CD8-positive, alpha-beta memory T cell (primary cell): ENCODE measurements at regions not wholly inside any gene's neighbourhood (a gene's known extent, or its start where the extent isn't known, plus 50 kb on each side); places are given as distances from the start of the nearest gene placed in this dataset.

Experiments used
- CTCF ChIA-PET: fragments of 350-600 bp; sonication (Branson Sonifier 250); formaldehyde crosslinking; loops from one replicate; lab custom pipeline; 2021; ENCODE audit warnings: antibody characterized with exemption; lab: Charles Lee
- POLR2A ChIA-PET: fragments of 350-600 bp; sonication (Branson Sonifier 250); formaldehyde crosslinking; loops from one replicate; lab custom pipeline; 2021; ENCODE audit warnings: antibody characterized with exemption; lab: Charles Lee
- DNase-seq, 5 donors: peaks; one replicate each; pipeline versions ENCODE4 v3.0.0 to v3.0.0-alpha.2; 2020 to 2022; ENCODE audit warnings: mixed read lengths in 1 of 5
- H3K27ac ChIP-seq: one replicate; pipeline ENCODE4 v1.7.0; 2013; ENCODE audit warnings: low read depth, mild to moderate bottlenecking, low read length, moderate library complexity
- H3K27me3 ChIP-seq: 2 replicates; pipeline ENCODE4 v1.7.0; 2013; ENCODE audit warnings: low read length, mild to moderate bottlenecking; ENCODE audit not compliant: insufficient read depth, poor library complexity, severe bottlenecking
- H3K36me3 ChIP-seq: 2 replicates; pipeline ENCODE4 v1.7.0; 2013; ENCODE audit warnings: mild to moderate bottlenecking, low read length, moderate library complexity; ENCODE audit not compliant: insufficient read depth
- H3K4me1 ChIP-seq: 2 replicates; pipeline ENCODE4 v1.7.0; 2013; ENCODE audit warnings: mild to moderate bottlenecking, low read length, moderate library complexity; ENCODE audit not compliant: insufficient read depth
- H3K4me3 ChIP-seq: 2 replicates; pipeline ENCODE4 v1.7.0; 2013; ENCODE audit warnings: mild to moderate bottlenecking, low read length
- H3K9me3 ChIP-seq: 2 replicates; pipeline ENCODE4 v1.7.0; 2013; ENCODE audit warnings: mild to moderate bottlenecking, low read length
- H3K27ac Mint-ChIP-seq, 8 donors: one replicate each; pipeline ENCODE4 v1.8.0; 2020 to 2021; ENCODE audit warnings: mixed read lengths in 8 of 8, mild to moderate bottlenecking in 6 of 8, inconsistent platforms in 3 of 8, moderate library complexity in 3 of 8
- H3K27me3 Mint-ChIP-seq, 2 donors: one replicate each; pipeline ENCODE4 v1.8.0; 2020 to 2021; ENCODE audit warnings: mixed read lengths in 2 of 2, mild to moderate bottlenecking in 1 of 2, moderate library complexity in 1 of 2
- H3K36me3 Mint-ChIP-seq, 3 donors: one replicate each; pipeline ENCODE4 v1.8.0; 2020 to 2021; ENCODE audit warnings: mixed read lengths in 3 of 3, inconsistent platforms in 1 of 3, mild to moderate bottlenecking in 1 of 3
- H3K4me1 Mint-ChIP-seq, 3 donors: one replicate each; pipeline ENCODE4 v1.8.0; 2020 to 2021; ENCODE audit warnings: mixed read lengths in 3 of 3, inconsistent platforms in 1 of 3, mild to moderate bottlenecking in 1 of 3
- H3K4me3 Mint-ChIP-seq, 7 donors: one replicate each; pipeline ENCODE4 v1.8.0; 2020 to 2021; ENCODE audit warnings: mixed read lengths in 7 of 7, mild to moderate bottlenecking in 6 of 7, moderate library complexity in 4 of 7, inconsistent platforms in 2 of 7
- H3K9me3 Mint-ChIP-seq, 5 donors: one replicate each; pipeline ENCODE4 v1.8.0; 2020 to 2022; ENCODE audit warnings: mixed read lengths in 5 of 5, mild to moderate bottlenecking in 3 of 5, moderate library complexity in 2 of 5, inconsistent platforms in 1 of 5

DNA sequence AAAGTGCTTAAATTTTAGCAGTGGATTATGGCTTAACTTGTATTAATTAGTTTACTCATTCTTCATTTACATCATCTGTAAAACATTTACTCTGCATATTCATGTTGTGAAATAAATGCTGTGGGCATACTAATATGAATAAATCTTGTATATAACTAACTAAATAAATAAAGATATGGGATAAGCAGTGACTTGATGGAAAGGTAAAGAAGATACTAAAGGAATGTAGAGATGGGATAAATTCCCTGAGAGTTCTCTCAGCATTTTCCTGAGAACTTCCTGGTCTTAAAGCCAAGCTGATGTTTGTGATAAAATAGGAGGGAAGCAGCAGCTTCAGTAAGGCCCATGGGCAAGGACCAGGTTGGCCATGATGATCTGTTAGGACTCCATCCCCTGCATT, 652.1 kb downstream of the RNF144B start:
- H3K4me3 ChIP-seq: no peak overlapping the region
- ChIA-PET CTCF (no interaction called here), POLR2A (no interaction called here)
- no peak for DNase-seq
- H3K4me1 Mint-ChIP-seq: no peaks in the 10 kb centered on the region
- H3K4me1 ChIP-seq: no peaks in the 10 kb centered on the region
- no peaks in the 10 kb centered on the region for H3K9me3 ChIP-seq
- H3K4me3 Mint-ChIP-seq: no peak overlapping the region
- no peak overlapping the region for H3K27ac Mint-ChIP-seq
- no peaks in the 10 kb centered on the region for H3K36me3 Mint-ChIP-seq
- no peak overlapping the region for H3K27ac ChIP-seq
- no peaks in the 10 kb centered on the region for H3K27me3 ChIP-seq
- peaks cover 0 to 5% (median 3%) of the 10 kb centered on the region in 5 donors for H3K9me3 Mint-ChIP-seq
- H3K27me3 Mint-ChIP-seq: no peaks in the 10 kb centered on the region
- H3K36me3 ChIP-seq: no peaks in the 10 kb centered on the region

DNA sequence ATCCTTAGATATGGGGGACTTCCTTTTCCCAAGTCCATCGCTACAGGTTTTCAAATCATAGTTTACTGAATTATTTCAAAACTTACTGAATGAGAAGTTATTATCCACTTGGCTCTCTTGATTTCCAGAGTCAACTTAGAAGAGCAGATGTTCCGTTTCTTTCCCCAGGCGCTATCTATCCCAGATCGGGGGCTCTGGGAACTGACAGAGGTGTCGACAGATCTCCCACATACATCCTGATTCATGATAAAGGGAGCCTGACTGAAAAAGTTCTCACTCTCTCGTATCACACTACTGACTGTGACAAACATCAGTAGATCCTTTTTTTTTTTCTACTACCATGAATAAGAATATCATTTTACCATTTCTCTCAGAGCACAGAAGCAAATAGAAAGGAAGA, 654.8 kb downstream of the RNF144B start:
- Histone ChIP-seq H3K4me3 (no peak overlapping the region), H3K9me3 (no peaks in the 10 kb centered on the region), H3K36me3 (no peaks in the 10 kb centered on the region), H3K4me1 (no peaks in the 10 kb centered on the region), H3K27me3 (no peaks in the 10 kb centered on the region), H3K27ac (no peak overlapping the region)
- ChIA-PET CTCF (no interaction called here), POLR2A (no interaction called here)
- DNase-seq: no peak
- Mint-ChIP-seq H3K9me3 (peaks cover 0 to 8% (median 5%) of the 10 kb centered on the region in 5 donors), H3K4me3 (no peak overlapping the region), H3K27me3 (no peaks in the 10 kb centered on the region), H3K27ac (no peak overlapping the region), H3K36me3 (no peaks in the 10 kb centered on the region), H3K4me1 (no peaks in the 10 kb centered on the region)

DNA sequence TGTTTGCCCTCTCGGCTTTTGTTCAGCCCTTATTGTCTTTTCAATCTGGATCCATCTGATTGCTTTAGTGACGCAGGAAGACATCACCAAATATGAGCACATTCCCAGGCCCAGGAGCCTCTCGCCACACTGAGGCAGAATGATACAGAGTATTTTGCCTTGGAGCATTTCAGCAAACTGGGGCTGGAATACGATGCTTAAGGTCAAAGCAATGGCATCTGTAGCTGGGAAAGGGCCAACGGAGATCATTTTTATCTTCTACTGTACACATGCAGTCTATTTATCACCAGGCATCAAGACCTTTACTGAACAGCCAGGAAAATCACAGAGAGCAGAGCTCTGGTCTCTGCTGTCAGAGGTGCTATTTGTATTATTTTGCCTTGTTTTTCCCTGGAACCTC, 655.3 kb downstream of the RNF144B start:
- DNase-seq: no peak
- Mint-ChIP-seq H3K4me1 (no peaks in the 10 kb centered on the region), H3K4me3 (no peak overlapping the region), H3K36me3 (no peaks in the 10 kb centered on the region), H3K27me3 (no peaks in the 10 kb centered on the region), H3K27ac (no peak overlapping the region), H3K9me3 (peaks cover 0 to 6% (median 4%) of the 10 kb centered on the region in 5 donors)
- no peaks in the 10 kb centered on the region for H3K27me3 ChIP-seq
- no peaks in the 10 kb centered on the region for H3K9me3 ChIP-seq
- H3K36me3 ChIP-seq: no peaks in the 10 kb centered on the region
- no peak overlapping the region for H3K27ac ChIP-seq
- ChIA-PET CTCF (no interaction called here), POLR2A (no interaction called here)
- no peaks in the 10 kb centered on the region for H3K4me1 ChIP-seq
- no peak overlapping the region for H3K4me3 ChIP-seq

DNA sequence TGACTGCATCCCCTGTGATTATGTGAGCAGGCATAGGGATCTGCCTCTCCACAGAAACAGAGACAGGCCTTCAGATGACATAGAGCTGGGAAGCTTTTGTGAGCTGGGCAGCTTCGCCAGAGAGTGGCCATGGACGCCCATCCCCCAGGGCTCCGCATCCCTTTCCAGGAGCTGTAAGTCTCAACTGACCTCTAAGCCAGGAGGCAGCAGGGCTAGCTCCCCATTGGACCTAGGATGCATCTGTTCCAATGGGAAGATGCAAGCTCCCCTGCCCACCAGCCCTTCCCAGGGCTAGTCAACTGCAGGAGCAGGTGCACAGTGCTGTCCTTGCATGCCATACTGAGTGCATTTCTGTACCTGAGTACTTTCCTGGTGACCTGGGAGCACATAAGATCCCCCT, 663.6 kb downstream of the RNF144B start:
- no peak overlapping the region for H3K4me3 ChIP-seq
- H3K4me1 ChIP-seq: no peaks in the 10 kb centered on the region
- ChIA-PET POLR2A (no interaction called here), CTCF (no interaction called here)
- no peaks in the 10 kb centered on the region for H3K27me3 ChIP-seq
- H3K4me1 Mint-ChIP-seq: no peaks in the 10 kb centered on the region
- no peak for DNase-seq
- no peaks in the 10 kb centered on the region for H3K36me3 ChIP-seq
- H3K27ac Mint-ChIP-seq: no peak overlapping the region
- H3K9me3 ChIP-seq: no peaks in the 10 kb centered on the region
- H3K4me3 Mint-ChIP-seq: no peak overlapping the region
- no peaks in the 10 kb centered on the region for H3K27me3 Mint-ChIP-seq
- H3K27ac ChIP-seq: no peak overlapping the region
- peaks cover 3 to 38% (median 11%) of the 10 kb centered on the region in 5 donors for H3K9me3 Mint-ChIP-seq
- H3K36me3 Mint-ChIP-seq: no peaks in the 10 kb centered on the region

DNA sequence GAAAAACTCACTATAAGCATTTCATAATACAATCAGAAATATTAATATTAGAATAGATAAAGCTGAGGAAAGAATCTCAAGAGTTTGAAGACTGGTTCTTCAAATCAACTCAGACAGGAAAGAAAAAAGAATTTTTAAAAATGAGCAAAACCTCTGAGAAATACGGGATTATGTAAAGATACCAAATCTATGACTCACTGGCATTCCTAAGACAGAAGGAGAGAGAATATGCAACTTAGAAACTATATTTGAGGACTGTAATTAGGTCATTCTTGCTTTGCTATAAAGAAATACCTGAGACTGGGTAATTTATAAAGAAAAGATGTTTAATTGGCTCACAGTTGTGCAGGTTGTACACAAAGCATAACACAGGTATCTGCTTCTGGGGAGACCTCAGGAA, 665.1 kb downstream of the RNF144B start:
- Mint-ChIP-seq H3K4me1 (no peaks in the 10 kb centered on the region), H3K4me3 (no peak overlapping the region), H3K36me3 (no peaks in the 10 kb centered on the region), H3K27ac (no peak overlapping the region), H3K9me3 (peaks cover 3 to 39% (median 13%) of the 10 kb centered on the region in 5 donors), H3K27me3 (no peaks in the 10 kb centered on the region)
- Histone ChIP-seq H3K27me3 (no peaks in the 10 kb centered on the region), H3K9me3 (no peaks in the 10 kb centered on the region), H3K4me3 (no peak overlapping the region), H3K27ac (no peak overlapping the region), H3K36me3 (no peaks in the 10 kb centered on the region), H3K4me1 (no peaks in the 10 kb centered on the region)
- ChIA-PET POLR2A (no interaction called here), CTCF (no interaction called here)
- no peak for DNase-seq

DNA sequence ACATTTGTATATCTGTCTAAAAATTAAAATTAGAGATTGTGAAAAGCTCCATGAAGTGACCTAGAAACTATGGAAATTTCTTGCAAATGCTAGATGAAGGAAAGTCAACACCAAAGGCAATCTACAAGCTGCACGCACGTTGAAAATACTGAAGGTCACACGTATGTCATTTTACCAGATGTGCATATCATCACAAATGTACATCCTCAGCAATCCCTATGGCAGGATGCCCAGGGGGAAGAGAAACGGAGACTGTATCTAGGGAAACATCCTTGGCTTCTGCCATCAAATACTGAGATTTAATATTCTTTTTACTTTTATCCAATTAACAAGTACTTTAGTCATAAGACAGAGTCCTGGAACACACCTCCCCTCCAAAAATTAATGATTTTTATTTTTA, 672.0 kb downstream of the RNF144B start:
- Mint-ChIP-seq H3K36me3 (no peaks in the 10 kb centered on the region), H3K4me3 (no peak overlapping the region), H3K9me3 (peaks cover 2 to 27% (median 6%) of the 10 kb centered on the region in 5 donors), H3K4me1 (no peaks in the 10 kb centered on the region), H3K27me3 (no peaks in the 10 kb centered on the region), H3K27ac (no peak overlapping the region)
- Histone ChIP-seq H3K27me3 (no peaks in the 10 kb centered on the region), H3K27ac (no peak overlapping the region), H3K9me3 (no peaks in the 10 kb centered on the region), H3K36me3 (no peaks in the 10 kb centered on the region), H3K4me3 (no peak overlapping the region), H3K4me1 (no peaks in the 10 kb centered on the region)
- ChIA-PET CTCF (no interaction called here), POLR2A (no interaction called here)
- DNase-seq: no peak

DNA sequence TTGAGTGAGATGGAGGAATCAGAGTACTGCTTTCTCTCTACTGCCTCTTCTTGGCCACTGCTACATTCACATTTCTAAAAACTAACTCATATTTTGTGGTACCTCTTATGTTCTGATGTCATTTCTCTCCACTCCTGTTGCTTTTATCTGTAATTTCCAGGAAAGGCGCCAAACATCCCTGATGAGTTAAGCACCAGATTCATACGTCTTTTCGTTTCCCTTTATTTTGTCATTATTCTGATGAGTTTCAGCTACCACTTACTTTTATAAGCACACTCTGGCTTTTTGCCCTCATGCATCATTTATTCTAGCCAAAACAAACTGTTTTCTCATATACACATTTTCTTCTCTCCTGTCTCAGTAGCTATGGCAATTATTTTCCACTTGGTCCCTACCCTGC, 680.0 kb downstream of the RNF144B start:
- H3K4me3 Mint-ChIP-seq: no peak overlapping the region
- no peaks in the 10 kb centered on the region for H3K9me3 ChIP-seq
- peaks cover 5 to 16% (median 10%) of the 10 kb centered on the region in 5 donors for H3K9me3 Mint-ChIP-seq
- no peak for DNase-seq
- no peaks in the 10 kb centered on the region for H3K27me3 ChIP-seq
- H3K4me1 ChIP-seq: no peaks in the 10 kb centered on the region
- no peaks in the 10 kb centered on the region for H3K4me1 Mint-ChIP-seq
- H3K27ac ChIP-seq: no peak overlapping the region
- no peaks in the 10 kb centered on the region for H3K36me3 ChIP-seq
- H3K27ac Mint-ChIP-seq: no peak overlapping the region
- ChIA-PET POLR2A (no interaction called here), CTCF (no interaction called here)
- no peak overlapping the region for H3K4me3 ChIP-seq
- H3K27me3 Mint-ChIP-seq: no peaks in the 10 kb centered on the region
- no peaks in the 10 kb centered on the region for H3K36me3 Mint-ChIP-seq

DNA sequence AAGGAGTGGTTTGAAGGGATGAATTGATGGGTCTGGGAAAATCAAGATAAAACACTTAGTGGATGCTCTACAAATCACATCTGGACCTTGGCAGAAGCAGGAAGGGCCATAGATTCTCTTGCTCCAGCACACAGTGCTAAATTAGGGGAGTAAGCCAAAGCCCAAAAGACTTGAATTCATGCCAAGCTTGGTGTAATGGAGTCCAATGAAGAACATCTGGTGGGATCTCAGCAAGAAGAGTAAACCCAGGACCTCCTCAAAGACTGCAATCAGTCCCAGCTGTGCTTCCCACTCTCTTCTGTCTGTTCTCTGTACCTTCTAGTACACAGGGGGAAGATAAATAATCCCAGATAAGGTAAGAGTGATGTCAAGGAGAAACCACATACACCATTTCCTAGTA, 683.4 kb downstream of the RNF144B start:
- CTCF ChIA-PET: no interaction called here
- H3K4me1 ChIP-seq: no peaks in the 10 kb centered on the region
- H3K9me3 Mint-ChIP-seq: peaks cover 13 to 27% (median 15%) of the 10 kb centered on the region in 5 donors
- H3K4me3 Mint-ChIP-seq: no peak overlapping the region
- H3K27me3 Mint-ChIP-seq: no peaks in the 10 kb centered on the region
- H3K4me3 ChIP-seq: no peak overlapping the region
- no peaks in the 10 kb centered on the region for H3K36me3 Mint-ChIP-seq
- H3K27ac Mint-ChIP-seq: no peak overlapping the region
- H3K27me3 ChIP-seq: no peaks in the 10 kb centered on the region
- no peaks in the 10 kb centered on the region for H3K9me3 ChIP-seq
- H3K27ac ChIP-seq: no peak overlapping the region
- H3K36me3 ChIP-seq: no peaks in the 10 kb centered on the region
- POLR2A ChIA-PET: no interaction called here
- no peak for DNase-seq
- no peaks in the 10 kb centered on the region for H3K4me1 Mint-ChIP-seq

DNA sequence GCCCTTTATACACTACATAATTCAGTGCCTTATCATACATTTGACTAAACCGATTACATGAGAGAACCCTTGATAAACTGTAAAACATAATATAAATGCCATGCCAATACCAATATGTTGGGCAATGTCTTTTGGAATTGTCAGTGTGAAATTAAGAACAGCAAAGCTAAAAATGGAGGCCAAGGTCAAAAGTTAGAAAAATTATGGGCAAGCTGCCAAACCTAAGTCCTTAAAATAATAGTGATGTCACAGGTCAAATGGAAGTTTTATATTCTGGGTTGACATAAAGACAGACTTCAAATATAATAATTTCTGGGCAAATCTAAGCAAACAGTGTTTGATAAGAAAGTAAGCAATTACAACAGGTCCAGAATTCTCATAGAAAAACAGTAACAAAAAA, 696.7 kb downstream of the RNF144B start:
- Histone ChIP-seq H3K4me1 (no peaks in the 10 kb centered on the region), H3K9me3 (no peaks in the 10 kb centered on the region), H3K27ac (no peak overlapping the region), H3K36me3 (no peaks in the 10 kb centered on the region), H3K4me3 (no peak overlapping the region), H3K27me3 (no peaks in the 10 kb centered on the region)
- CTCF ChIA-PET: no interaction called here
- Mint-ChIP-seq H3K27ac (no peak overlapping the region), H3K4me3 (no peak overlapping the region), H3K4me1 (no peaks in the 10 kb centered on the region), H3K36me3 (no peaks in the 10 kb centered on the region), H3K27me3 (no peaks in the 10 kb centered on the region), H3K9me3 (peaks cover 0 to 19% (median 7%) of the 10 kb centered on the region in 5 donors)
- POLR2A ChIA-PET: no interaction called here
- no peak for DNase-seq
